GM12878 (cell line): ENCODE measurements at regions not wholly inside any gene's neighbourhood (a gene's known extent, or its start where the extent isn't known, plus 50 kb on each side); places are given as distances from the start of the nearest gene placed in this dataset.

Experiments used
- ATAC-seq: fragments of 200-7000 bp; cut with Tn5 transposase; 3 replicates; pipeline ENCODE4 v1.9.1; 2020; ENCODE audit warnings: mild to moderate bottlenecking, moderate library complexity
- BruUV-seq: library from RNA; stranded (reverse); fragments of 400-500 nt; replicated peaks from 2 replicates; lab custom pipeline; 2021; lab: Mats Ljungman, UMichigan
- CTCF ChIA-PET: fragments of 300-600 bp; sonication (Branson Sonifier 250); formaldehyde crosslinking; extraction: SDS; loops from one replicate; lab custom pipeline; 2021; ENCODE audit warnings: inconsistent platforms; lab: Yijun Ruan, JAX
- POLR2A ChIA-PET: fragments of 350-600 bp; formaldehyde crosslinking; extraction: SDS; loops from one replicate; lab custom pipeline; 2021; ENCODE audit warnings: inconsistent platforms; lab: Charles Lee
- RAD21 ChIA-PET: fragments of 300-600 bp; sonication (Branson Sonifier 250); formaldehyde crosslinking; loops from one replicate; lab custom pipeline; 2023; ENCODE audit warnings: antibody characterized with exemption; ENCODE audit not compliant: unreplicated experiment; lab: Charles Lee
- SMC1A ChIA-PET: fragments of 300-600 bp; sonication (Branson Sonifier 250); formaldehyde crosslinking; loops from one replicate; lab custom pipeline; 2023; ENCODE audit not compliant: unreplicated experiment, uncharacterized antibody; lab: Charles Lee
- DNase-seq: peaks from one replicate; pipeline ENCODE4 v3.0.0-alpha.2; 2011; ENCODE audit warnings: low read depth, low spot score
- FAIRE-seq: peaks from 3 replicates; lab custom pipeline; 2011; peaks lifted over from hg19 to GRCh38; lab: Jason Lieb, UNC
- H2AFZ ChIP-seq: 2 replicates; pipeline ENCODE4 v1.6.0; 2011; ENCODE audit warnings: low read depth, low read length, control low read depth; ENCODE audit not compliant: control insufficient read depth
- H3K27ac ChIP-seq: 2 replicates; pipeline ENCODE4 v1.5.1; 2011; ENCODE audit warnings: control low read depth; ENCODE audit not compliant: control insufficient read depth, insufficient read depth
- H3K27me3 ChIP-seq, 2 experiments: replicated peaks in 1 of 2; 2 replicates each; pipeline versions ENCODE4 v1.6.0 to v1.6.1; 2011; ENCODE audit warnings: low read length in 1 of 2; ENCODE audit not compliant: control insufficient read depth in 2 of 2, insufficient read depth in 2 of 2
- H3K36me3 ChIP-seq, 2 experiments: 2 replicates each; pipeline ENCODE4 v1.5.1; 2011; ENCODE audit warnings: low read length in 1 of 2; ENCODE audit not compliant: control insufficient read depth in 2 of 2, insufficient read depth in 2 of 2
- H3K4me1 ChIP-seq: 2 replicates; pipeline ENCODE4 v1.6.1; 2011; ENCODE audit warnings: mild to moderate bottlenecking, low read length, moderate library complexity, mixed read lengths; ENCODE audit not compliant: control insufficient read depth, insufficient read depth
- H3K4me2 ChIP-seq: 2 replicates; pipeline ENCODE4 v1.6.0; 2011; ENCODE audit warnings: control low read depth; ENCODE audit not compliant: control insufficient read depth, insufficient read depth
- H3K4me3 ChIP-seq: fragments of 200-600 bp; sonication (generic); 2 replicates; pipeline ENCODE4 v1.5.1; 2016
- H3K79me2 ChIP-seq: 2 replicates; pipeline ENCODE4 v1.6.0; 2011; ENCODE audit warnings: low read length; ENCODE audit not compliant: control insufficient read depth, insufficient read depth
- H3K9ac ChIP-seq: 2 replicates; pipeline ENCODE4 v1.8.0; 2011; ENCODE audit warnings: low read length, control low read depth, mixed read lengths; ENCODE audit not compliant: control insufficient read depth, insufficient read depth
- H3K9me3 ChIP-seq: replicated peaks from 3 replicates; pipeline ENCODE4 v1.5.1; 2011; ENCODE audit warnings: mild to moderate bottlenecking, low read length; ENCODE audit not compliant: control insufficient read depth, insufficient read depth
- H4K20me1 ChIP-seq: 2 replicates; pipeline ENCODE4 v1.6.0; 2011; ENCODE audit not compliant: control insufficient read depth, insufficient read depth
- ATF7 ChIP-seq: fragments of 450-650 bp; IDR thresholded peaks from 2 replicates; pipeline ENCODE4 v1.6.1; 2016; ENCODE audit warnings: low read depth, mild to moderate bottlenecking
- BHLHE40 ChIP-seq, 2 experiments: fragments of 450-650 bp in 1 of 2; IDR thresholded peaks; 2 replicates each; pipeline ENCODE4 v1.6.1; 2011 to 2017; ENCODE audit warnings: low read depth in 2 of 2, borderline replicate concordance in 1 of 2, improper control_type of control experiment in 1 of 2, low read length in 1 of 2, mild to moderate bottlenecking in 1 of 2
- CREM ChIP-seq: IDR thresholded peaks from 2 replicates; pipeline ENCODE4 v1.6.1; 2014; ENCODE audit warnings: antibody characterized with exemption, low read depth
- E2F4 ChIP-seq: IDR thresholded peaks from 2 replicates; pipeline ENCODE4 v1.6.1; 2012; ENCODE audit warnings: low read depth, low read length, improper control_type of control experiment
- HSF1 ChIP-seq: fragments of 150-350 bp; IDR thresholded peaks from 2 replicates; pipeline ENCODE4 v1.6.1; 2014; ENCODE audit warnings: mild to moderate bottlenecking, low read depth, low read length
- IKZF1 ChIP-seq: fragments of 450-650 bp; conservative IDR thresholded peaks from 2 replicates; pipeline ENCODE4 v1.6.1; 2017; ENCODE audit warnings: antibody characterized with exemption, mild to moderate bottlenecking
- MAX ChIP-seq: IDR thresholded peaks from 2 replicates; pipeline ENCODE4 v1.6.1; 2012; ENCODE audit warnings: low read depth, low read length, improper control_type of control experiment
- MYC ChIP-seq: IDR thresholded peaks from 2 replicates; pipeline ENCODE4 v1.6.1; 2011; ENCODE audit warnings: mild to moderate bottlenecking, low read length, moderate library complexity, inconsistent platforms; ENCODE audit not compliant: insufficient read depth, insufficient replicate concordance, insufficient read length, severe bottlenecking
- NFXL1 ChIP-seq: fragments of 450-650 bp; IDR thresholded peaks from 2 replicates; pipeline ENCODE4 v1.6.1; 2017; ENCODE audit warnings: antibody characterized with exemption, mild to moderate bottlenecking, borderline replicate concordance
- NFYB ChIP-seq: IDR thresholded peaks from 2 replicates; pipeline ENCODE4 v1.6.1; 2011; ENCODE audit warnings: low read depth, mild to moderate bottlenecking, low read length, improper control_type of control experiment, moderate library complexity; ENCODE audit not compliant: insufficient read depth
- RBBP5 ChIP-seq: fragments of 200-600 bp; sonication (generic); conservative IDR thresholded peaks from 2 replicates; pipeline ENCODE4 v1.6.1; 2016
- RCOR1 ChIP-seq: conservative IDR thresholded peaks from 2 replicates; pipeline ENCODE4 v1.6.1; 2012; ENCODE audit warnings: low read depth, low read length, improper control_type of control experiment
- SMAD1 ChIP-seq: fragments of 450-650 bp; IDR thresholded peaks from 2 replicates; pipeline ENCODE4 v1.6.1; 2018; ENCODE audit warnings: mild to moderate bottlenecking, low read depth; ENCODE audit not compliant: partially characterized antibody
- SMC3 ChIP-seq: IDR thresholded peaks from 2 replicates; pipeline ENCODE4 v1.6.1; 2011; ENCODE audit warnings: low read length, improper control_type of control experiment, borderline replicate concordance
- YY1 ChIP-seq: IDR thresholded peaks from 2 replicates; pipeline ENCODE4 v1.6.1; 2011; ENCODE audit warnings: low read depth, mild to moderate bottlenecking, low read length
- ZBED1 ChIP-seq: IDR thresholded peaks from 2 replicates; pipeline ENCODE4 v1.6.1; 2016; ENCODE audit warnings: borderline replicate concordance
- WGBS: methylation state at CpG from one replicate; pipeline ENCODE4 v1.1.6; 2016; ENCODE audit warnings: low lambda C conversion rate; ENCODE audit not compliant: insufficient replicate concordance, insufficient coverage; ENCODE audit errors: missing lambda C conversion rate; 5-methylcytosine and 5-hydroxymethylcytosine counted together
- in situ Hi-C: fragments of 300-500 bp; cut with MboI; formaldehyde crosslinking; loops from 9 replicates; pipeline ENCODE4 v1.14.3; 2018; ENCODE audit warnings: mixed read lengths
- intact Hi-C: fragments of 100-400 bp; cut with micrococcal nuclease; formaldehyde crosslinking; loops from one replicate; pipeline ENCODE4 v1.14.2; 2022; ENCODE audit not compliant: unreplicated experiment
- TF ChIP-seq, protein P1 (sequence below): fragments of 450-650 bp; formaldehyde crosslinking; IDR thresholded peaks from 2 replicates; pipeline ENCODE4 v1.4.0; 2022; ENCODE audit warnings: mild to moderate bottlenecking, moderate library complexity
- TF ChIP-seq, protein P2 (sequence below): fragments of 450-650 bp; IDR thresholded peaks from 2 replicates; pipeline ENCODE4 v1.6.1; 2017; ENCODE audit warnings: mild to moderate bottlenecking

- H3K9ac ChIP-seq, result no peak overlapping the region
- H3K9me3 ChIP-seq, result no peaks in the 10 kb centered on the region
- RAD21 ChIA-PET, result no interaction called here
- SMC1A ChIA-PET, result no interaction called here
- no peak overlapping the region for H3K27ac ChIP-seq
- CTCF ChIA-PET, result no interaction called here
- no peaks in the 10 kb centered on the region for H3K4me1 ChIP-seq
- H4K20me1 ChIP-seq, result no peaks in the 10 kb centered on the region
- WGBS, result 70% methylated on average over 3 of the region's 3 CpGs
- no peak overlapping the region for H3K4me2 ChIP-seq
- DNase-seq, result no peak
- H3K27me3 ChIP-seq, result no peaks in the 10 kb centered on the region
- no peak for TF ChIP-seq MYC
- TF ChIP-seq, protein P1, sequence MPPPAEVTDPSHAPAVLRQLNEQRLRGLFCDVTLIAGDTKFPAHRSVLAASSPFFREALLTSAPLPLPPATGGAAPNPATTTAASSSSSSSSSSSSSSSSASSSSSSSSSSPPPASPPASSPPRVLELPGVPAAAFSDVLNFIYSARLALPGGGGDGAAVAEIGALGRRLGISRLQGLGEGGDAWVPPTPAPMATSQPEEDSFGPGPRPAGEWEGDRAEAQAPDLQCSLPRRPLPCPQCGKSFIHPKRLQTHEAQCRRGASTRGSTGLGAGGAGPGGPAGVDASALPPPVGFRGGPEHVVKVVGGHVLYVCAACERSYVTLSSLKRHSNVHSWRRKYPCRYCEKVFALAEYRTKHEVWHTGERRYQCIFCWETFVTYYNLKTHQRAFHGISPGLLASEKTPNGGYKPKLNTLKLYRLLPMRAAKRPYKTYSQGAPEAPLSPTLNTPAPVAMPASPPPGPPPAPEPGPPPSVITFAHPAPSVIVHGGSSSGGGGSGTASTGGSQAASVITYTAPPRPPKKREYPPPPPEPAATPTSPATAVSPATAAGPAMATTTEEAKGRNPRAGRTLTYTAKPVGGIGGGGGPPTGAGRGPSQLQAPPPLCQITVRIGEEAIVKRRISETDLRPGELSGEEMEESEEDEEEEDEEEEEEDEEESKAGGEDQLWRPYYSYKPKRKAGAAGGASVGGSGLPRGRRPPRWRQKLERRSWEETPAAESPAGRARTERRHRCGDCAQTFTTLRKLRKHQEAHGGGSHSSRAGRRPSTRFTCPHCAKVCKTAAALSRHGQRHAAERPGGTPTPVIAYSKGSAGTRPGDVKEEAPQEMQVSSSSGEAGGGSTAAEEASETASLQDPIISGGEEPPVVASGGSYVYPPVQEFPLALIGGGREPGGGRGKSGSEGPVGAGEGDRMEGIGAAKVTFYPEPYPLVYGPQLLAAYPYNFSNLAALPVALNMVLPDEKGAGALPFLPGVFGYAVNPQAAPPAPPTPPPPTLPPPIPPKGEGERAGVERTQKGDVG (CRISPR knock-in tag), result no peak
- no peak for TF ChIP-seq RCOR1
- TF ChIP-seq, protein P2, sequence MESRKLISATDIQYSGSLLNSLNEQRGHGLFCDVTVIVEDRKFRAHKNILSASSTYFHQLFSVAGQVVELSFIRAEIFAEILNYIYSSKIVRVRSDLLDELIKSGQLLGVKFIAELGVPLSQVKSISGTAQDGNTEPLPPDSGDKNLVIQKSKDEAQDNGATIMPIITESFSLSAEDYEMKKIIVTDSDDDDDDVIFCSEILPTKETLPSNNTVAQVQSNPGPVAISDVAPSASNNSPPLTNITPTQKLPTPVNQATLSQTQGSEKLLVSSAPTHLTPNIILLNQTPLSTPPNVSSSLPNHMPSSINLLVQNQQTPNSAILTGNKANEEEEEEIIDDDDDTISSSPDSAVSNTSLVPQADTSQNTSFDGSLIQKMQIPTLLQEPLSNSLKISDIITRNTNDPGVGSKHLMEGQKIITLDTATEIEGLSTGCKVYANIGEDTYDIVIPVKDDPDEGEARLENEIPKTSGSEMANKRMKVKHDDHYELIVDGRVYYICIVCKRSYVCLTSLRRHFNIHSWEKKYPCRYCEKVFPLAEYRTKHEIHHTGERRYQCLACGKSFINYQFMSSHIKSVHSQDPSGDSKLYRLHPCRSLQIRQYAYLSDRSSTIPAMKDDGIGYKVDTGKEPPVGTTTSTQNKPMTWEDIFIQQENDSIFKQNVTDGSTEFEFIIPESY, result no peak
- no peak for TF ChIP-seq ZBED1
- TF ChIP-seq RBBP5, result no peak
- no peak for TF ChIP-seq MAX
- TF ChIP-seq YY1, result no peak
- no peak for TF ChIP-seq BHLHE40 (IDR thresholded peaks at IDR 0.05; ENCODE audit: borderline replicate concordance in 1 of 2, low read depth in 2 of 2, low read length in 1 of 2)
- no peak for TF ChIP-seq E2F4
- no peak for TF ChIP-seq NFXL1
- TF ChIP-seq SMAD1, result no peak
- no peak for TF ChIP-seq ATF7
- no peak for TF ChIP-seq SMC3
- no peak for TF ChIP-seq NFYB
- TF ChIP-seq IKZF1, result no peak
- no peak for TF ChIP-seq CREM
- TF ChIP-seq HSF1, result no peak
- TF ChIP-seq, all 136 proteins: peak for 0
- FAIRE-seq, result no peak
- Histone ChIP-seq H3K4me3 (no peak overlapping the region), H3K36me3 (no peaks in the 10 kb centered on the region), H3K79me2 (no peaks in the 10 kb centered on the region), H2AFZ (no peak overlapping the region)
- intact Hi-C loops, result no loop called here
- POLR2A ChIA-PET, result interaction anchor here (0.6 kb wide), 1 partner anchor 18 kb away, joined by 6 read pairs; no protein-coding TSS in a partner anchor
- no TSS peak for BruUV-seq
- in situ Hi-C loops, result no loop called here
- ATAC-seq, result no peak
Observed at GRCh38 chr18:67154979-67155378, 361.5 kb downstream of the DSEL start.
